ENCODE measurements at regions not wholly inside any gene's neighbourhood (a gene's known extent, or its start where the extent isn't known, plus 50 kb on each side); places are given as distances from the start of the nearest gene placed in this dataset.

- no peaks in the 10 kb centered on the region for H3K9me3 Mint-ChIP-seq
- DNase-seq (ENCODE audit: low spot score in 2 of 2, unreplicated experiment in 2 of 2), result no peak
- H3K4me3 Mint-ChIP-seq, result no peak overlapping the region
- H3K27me3 Mint-ChIP-seq (ENCODE audit: low read depth), result no peaks in the 10 kb centered on the region
- TF ChIP-seq CTCF (IDR thresholded peaks at IDR 0.05; ENCODE audit: unreplicated experiment), result no peak
- H3K36me3 Mint-ChIP-seq, result no peaks in the 10 kb centered on the region
- no peak overlapping the region for H3K27ac Mint-ChIP-seq
- H3K4me1 Mint-ChIP-seq, result peaks cover 22% of the 10 kb centered on the region
Observed at GRCh38 chr10:3704565-3705325, 80.3 kb downstream of the KLF6 start.

DNA sequence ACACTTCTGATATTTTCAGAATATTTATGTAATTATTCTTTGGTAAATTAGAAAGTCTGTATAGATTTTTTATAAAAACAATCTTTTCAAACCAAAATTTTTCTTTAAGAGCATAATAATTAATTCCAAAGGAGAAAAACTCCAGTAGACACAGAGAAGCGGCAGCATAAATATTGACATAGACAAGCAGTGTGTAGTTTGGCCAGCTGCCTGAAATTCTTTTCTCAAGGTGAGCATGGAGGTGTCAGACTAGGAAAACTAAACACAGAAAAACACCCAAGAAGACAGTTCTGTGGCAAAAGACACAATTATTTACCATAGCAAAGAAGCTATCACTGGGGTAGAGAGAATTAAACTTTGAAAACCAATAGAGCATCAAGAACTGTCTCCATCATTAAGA lies 82.4 kb downstream of the KLF6 start:
- DNase-seq (ENCODE audit: low spot score in 2 of 2, unreplicated experiment in 2 of 2), result no peak
- Mint-ChIP-seq H3K9me3 (no peaks in the 10 kb centered on the region), H3K27ac (no peak overlapping the region), H3K4me3 (no peak overlapping the region), H3K36me3 (no peaks in the 10 kb centered on the region), H3K27me3 (ENCODE audit: low read depth) (no peaks in the 10 kb centered on the region), H3K4me1 (peaks cover 11% of the 10 kb centered on the region)
- TF ChIP-seq CTCF (IDR thresholded peaks at IDR 0.05; ENCODE audit: unreplicated experiment), result no peak

DNA sequence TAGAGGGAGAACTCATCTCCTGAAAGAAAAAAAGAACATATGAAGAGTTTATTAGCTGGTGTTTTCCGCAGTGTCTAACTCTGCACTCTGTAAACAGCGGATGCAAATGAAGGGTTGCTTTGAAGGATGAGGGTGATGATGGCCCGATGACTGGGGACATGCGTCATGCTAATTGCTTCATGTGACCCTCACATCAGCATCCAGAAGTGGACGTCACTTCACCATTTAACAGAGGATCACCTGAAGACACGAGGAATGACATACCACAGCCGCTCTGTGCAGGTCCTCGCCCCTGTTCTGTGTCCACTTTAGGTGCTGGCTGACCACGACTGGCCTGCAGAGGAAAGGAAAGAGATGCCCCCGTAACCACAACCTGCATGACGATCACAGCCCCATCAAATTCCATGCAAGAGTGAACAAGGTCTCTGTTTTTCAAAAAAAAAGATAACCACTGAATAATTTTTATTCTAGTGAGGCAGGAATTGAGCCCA lies 82.9 kb downstream of the KLF6 start:
- H3K27ac Mint-ChIP-seq, result no peak overlapping the region
- H3K9me3 Mint-ChIP-seq, result no peaks in the 10 kb centered on the region
- H3K4me1 Mint-ChIP-seq, result peaks cover 11% of the 10 kb centered on the region
- no peak for TF ChIP-seq CTCF (IDR thresholded peaks at IDR 0.05; ENCODE audit: unreplicated experiment)
- no peak for DNase-seq (ENCODE audit: low spot score in 2 of 2, unreplicated experiment in 2 of 2)
- H3K36me3 Mint-ChIP-seq, result no peaks in the 10 kb centered on the region
- no peaks in the 10 kb centered on the region for H3K27me3 Mint-ChIP-seq (ENCODE audit: low read depth)
- H3K4me3 Mint-ChIP-seq, result no peak overlapping the region

DNA sequence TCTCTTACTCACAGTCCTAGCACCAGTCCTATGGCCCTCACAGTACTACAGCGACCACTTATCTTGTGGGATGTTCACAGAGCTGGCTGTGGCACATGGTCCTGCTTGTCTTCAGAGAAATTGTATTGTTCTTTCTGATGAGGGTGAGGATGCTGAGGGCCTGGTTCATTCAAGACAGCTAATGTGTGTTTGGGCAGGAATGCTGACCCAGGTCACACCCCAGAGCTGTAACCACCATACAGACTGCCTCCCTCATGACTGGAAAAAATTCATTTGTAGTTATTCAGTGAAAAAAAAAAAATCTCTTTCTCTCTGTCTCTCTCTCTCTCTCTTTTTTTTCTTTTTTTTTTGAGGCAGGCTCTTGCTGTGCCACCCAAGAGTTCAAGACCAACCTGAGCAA lies 83.5 kb downstream of the KLF6 start:
- DNase-seq (ENCODE audit: low spot score in 2 of 2, unreplicated experiment in 2 of 2), result no peak
- no peaks in the 10 kb centered on the region for H3K27me3 Mint-ChIP-seq (ENCODE audit: low read depth)
- H3K36me3 Mint-ChIP-seq, result no peaks in the 10 kb centered on the region
- no peaks in the 10 kb centered on the region for H3K9me3 Mint-ChIP-seq
- H3K4me1 Mint-ChIP-seq, result peaks cover 11% of the 10 kb centered on the region
- no peak for TF ChIP-seq CTCF (IDR thresholded peaks at IDR 0.05; ENCODE audit: unreplicated experiment)
- H3K27ac Mint-ChIP-seq, result no peak overlapping the region
- H3K4me3 Mint-ChIP-seq, result no peak overlapping the region

GRCh38 chr10:3700531-3701076 lies 84.4 kb downstream of the KLF6 start:
- DNase-seq (ENCODE audit: low spot score in 2 of 2, unreplicated experiment in 2 of 2), result no peak
- no peaks in the 10 kb centered on the region for H3K27me3 Mint-ChIP-seq (ENCODE audit: low read depth)
- no peak overlapping the region for H3K27ac Mint-ChIP-seq
- H3K36me3 Mint-ChIP-seq, result no peaks in the 10 kb centered on the region
- TF ChIP-seq CTCF (IDR thresholded peaks at IDR 0.05; ENCODE audit: unreplicated experiment), result no peak
- no peaks in the 10 kb centered on the region for H3K9me3 Mint-ChIP-seq
- no peak overlapping the region for H3K4me3 Mint-ChIP-seq
- H3K4me1 Mint-ChIP-seq, result peaks cover 11% of the 10 kb centered on the region

Measured in mesothelial cell of epicardium (in vitro differentiated cells).